Nucleus accumbens (tissue), 56 donors: ENCODE measurements at regions not wholly inside any gene's neighbourhood (a gene's known extent, or its start where the extent isn't known, plus 50 kb on each side); places are given as distances from the start of the nearest gene placed in this dataset.

Experiments
- DNase-seq, 56 donors: peaks; one replicate each; lab custom pipeline; 2025; lab: John Stamatoyannopoulos, UW

- peak in 30 of 56 donors; percentile 6 to 61 (median 32) for DNase-seq
Observed at GRCh38 chr5:67494186-67494855, 297.7 kb upstream of the CD180 start.

- DNase-seq = peak in 52 of 56 donors; percentile 1 to 81 (median 54)
Observed at GRCh38 chr5:67493676-67494075, 297.1 kb upstream of the CD180 start.

- DNase-seq = no peak
Observed at GRCh38 chr5:67490543-67491321, 294.1 kb upstream of the CD180 start.

GRCh38 chr5:67488885-67489284 is 292.3 kb upstream of the CD180 start:
- no peak for DNase-seq

GRCh38 chr5:67487862-67488261 is 291.3 kb upstream of the CD180 start:
- DNase-seq = no peak

GRCh38 chr5:67483453-67484030 is 286.9 kb upstream of the CD180 start:
- no peak for DNase-seq

GRCh38 chr5:67481362-67481761 is 284.8 kb upstream of the CD180 start:
- DNase-seq = no peak

- DNase-seq = no peak
Observed at GRCh38 chr5:67478337-67478736, 281.7 kb upstream of the CD180 start.

GRCh38 chr5:67476995-67477394 is 280.4 kb upstream of the CD180 start:
- DNase-seq = no peak

GRCh38 chr5:67476531-67476930 is 279.9 kb upstream of the CD180 start:
- DNase-seq = no peak

- DNase-seq = no peak
Observed at GRCh38 chr5:67475489-67475888, 278.9 kb upstream of the CD180 start.

GRCh38 chr5:67474597-67475238 is 278.1 kb upstream of the CD180 start:
- DNase-seq = no peak

- no peak for DNase-seq
Observed at GRCh38 chr5:67467110-67467509, 270.5 kb upstream of the CD180 start.

GRCh38 chr5:67465537-67466207 is 269.1 kb upstream of the CD180 start:
- DNase-seq = no peak

GRCh38 chr5:67462147-67462546 is 265.5 kb upstream of the CD180 start:
- DNase-seq = no peak

- DNase-seq = no peak
Observed at GRCh38 chr5:67459253-67459652, 262.7 kb upstream of the CD180 start.

GRCh38 chr5:67455970-67456369 is 259.4 kb upstream of the CD180 start:
- DNase-seq = no peak

- no peak for DNase-seq
Observed at GRCh38 chr5:67454957-67455561, 258.5 kb upstream of the CD180 start.

GRCh38 chr5:67453111-67453905 is 256.7 kb upstream of the CD180 start:
- DNase-seq = no peak
